ENCODE measurements at regions not wholly inside any gene's neighbourhood (a gene's known extent, or its start where the extent isn't known, plus 50 kb on each side); places are given as distances from the start of the nearest gene placed in this dataset.
"Not testable (repeated sequence)": the region's sequence is repeated elsewhere in the genome, so short reads cannot be mapped to it uniquely, and the experiment has no call there.

GRCh38 chr7:73162680-73163079, 76.8 kb upstream of the SPDYE9 start:
- TF ChIP-seq POLR2A (IDR thresholded peaks at IDR 0.05): not testable (repeated sequence)
- TF ChIP-seq, protein P1, sequence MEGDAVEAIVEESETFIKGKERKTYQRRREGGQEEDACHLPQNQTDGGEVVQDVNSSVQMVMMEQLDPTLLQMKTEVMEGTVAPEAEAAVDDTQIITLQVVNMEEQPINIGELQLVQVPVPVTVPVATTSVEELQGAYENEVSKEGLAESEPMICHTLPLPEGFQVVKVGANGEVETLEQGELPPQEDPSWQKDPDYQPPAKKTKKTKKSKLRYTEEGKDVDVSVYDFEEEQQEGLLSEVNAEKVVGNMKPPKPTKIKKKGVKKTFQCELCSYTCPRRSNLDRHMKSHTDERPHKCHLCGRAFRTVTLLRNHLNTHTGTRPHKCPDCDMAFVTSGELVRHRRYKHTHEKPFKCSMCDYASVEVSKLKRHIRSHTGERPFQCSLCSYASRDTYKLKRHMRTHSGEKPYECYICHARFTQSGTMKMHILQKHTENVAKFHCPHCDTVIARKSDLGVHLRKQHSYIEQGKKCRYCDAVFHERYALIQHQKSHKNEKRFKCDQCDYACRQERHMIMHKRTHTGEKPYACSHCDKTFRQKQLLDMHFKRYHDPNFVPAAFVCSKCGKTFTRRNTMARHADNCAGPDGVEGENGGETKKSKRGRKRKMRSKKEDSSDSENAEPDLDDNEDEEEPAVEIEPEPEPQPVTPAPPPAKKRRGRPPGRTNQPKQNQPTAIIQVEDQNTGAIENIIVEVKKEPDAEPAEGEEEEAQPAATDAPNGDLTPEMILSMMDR (IDR thresholded peaks at IDR 0.05): not testable (repeated sequence)
